Endothelial cell of umbilical vein (primary cell): ENCODE measurements at regions not wholly inside any gene's neighbourhood (a gene's known extent, or its start where the extent isn't known, plus 50 kb on each side); places are given as distances from the start of the nearest gene placed in this dataset.

Experiments
- BruUV-seq: library from RNA; stranded (reverse); fragments of 400-500 nt; replicated peaks from 2 replicates; lab custom pipeline; 2021; lab: Mats Ljungman, UMichigan
- CTCF ChIA-PET: fragments of 300-600, 350-600 bp; sonication (Branson Sonifier 250); formaldehyde crosslinking; loops from one replicate; lab custom pipeline; 2021; ENCODE audit warnings: antibody characterized with exemption, inconsistent platforms; lab: Charles Lee
- POLR2A ChIA-PET: fragments of 300-600, 350-600 bp; sonication (Branson Sonifier 250); formaldehyde crosslinking; loops from one replicate; lab custom pipeline; 2021; ENCODE audit warnings: antibody characterized with exemption, inconsistent platforms; lab: Charles Lee
- DNase-seq: peaks from one replicate; pipeline ENCODE4 v3.0.0-alpha.2; 2011; ENCODE audit warnings: low read depth, low spot score
- FAIRE-seq: peaks from 2 replicates; lab custom pipeline; 2011; peaks lifted over from hg19 to GRCh38; lab: Jason Lieb, UNC
- H2AFZ ChIP-seq: 2 replicates; pipeline ENCODE4 v1.6.0; 2012; ENCODE audit warnings: low read depth, low read length, control low read depth, inconsistent platforms
- H3K27ac ChIP-seq: 2 replicates; pipeline ENCODE4 v1.5.1; 2011; ENCODE audit warnings: low read depth, mild to moderate bottlenecking, control low read depth, low read length, moderate library complexity; ENCODE audit not compliant: insufficient read depth
- H3K27me3 ChIP-seq, 2 experiments: 2 replicates each; pipeline versions ENCODE4 v1.6.0 to v1.6.1; 2011; ENCODE audit warnings: low read length in 2 of 2, mixed read lengths in 1 of 2; ENCODE audit not compliant: control insufficient read depth in 2 of 2, insufficient read depth in 2 of 2
- H3K36me3 ChIP-seq, 2 experiments: 2 replicates in 1 of 2; 3 replicates in 1 of 2; pipeline ENCODE4 v1.5.1; 2011; ENCODE audit warnings: low read length in 2 of 2, mild to moderate bottlenecking in 1 of 2, moderate library complexity in 1 of 2; ENCODE audit not compliant: control insufficient read depth in 2 of 2, insufficient read depth in 2 of 2; ENCODE audit errors: extremely low read depth in 1 of 2
- H3K4me1 ChIP-seq: 3 replicates; pipeline ENCODE4 v1.5.1; 2011; ENCODE audit warnings: mild to moderate bottlenecking, low read length; ENCODE audit not compliant: control insufficient read depth, insufficient read depth; ENCODE audit errors: extremely low read depth
- H3K4me2 ChIP-seq: 2 replicates; pipeline ENCODE4 v1.6.1; 2011; ENCODE audit warnings: low read length, control low read depth, mixed read lengths; ENCODE audit not compliant: insufficient read depth
- H3K4me3 ChIP-seq, 3 experiments: fragments of 200-600 bp in 1 of 3; sonication (generic), shearing (Covaris generic) in 1 of 3; replicated peaks in 1 of 3; 2 replicates each; pipeline ENCODE4 v1.5.1; 2011 to 2016; ENCODE audit warnings: control low read depth in 3 of 3, low read length in 3 of 3, mild to moderate bottlenecking in 2 of 3, inconsistent platforms in 1 of 3, low read depth in 1 of 3, moderate library complexity in 1 of 3; ENCODE audit not compliant: insufficient read depth in 1 of 3
- H3K79me2 ChIP-seq: 2 replicates; pipeline ENCODE4 v1.6.0; 2012; ENCODE audit warnings: low read length, inconsistent platforms; ENCODE audit not compliant: control insufficient read depth, insufficient read depth
- H3K9ac ChIP-seq: replicated peaks from 2 replicates; pipeline ENCODE3; 2011; ENCODE audit warnings: low read length, control low read depth; ENCODE audit not compliant: insufficient read depth; ENCODE audit errors: extremely low read depth
- H3K9me1 ChIP-seq: replicated peaks from 3 replicates; pipeline ENCODE4 v1.6.0; 2011; ENCODE audit warnings: mild to moderate bottlenecking, low read length; ENCODE audit not compliant: control insufficient read depth, insufficient read depth; ENCODE audit errors: extremely low read depth
- H3K9me3 ChIP-seq: replicated peaks from 2 replicates; pipeline ENCODE4 v1.5.1; 2012; ENCODE audit warnings: low read length, inconsistent platforms; ENCODE audit not compliant: control insufficient read depth, insufficient read depth
- H4K20me1 ChIP-seq: replicated peaks from 2 replicates; pipeline ENCODE3; 2011; ENCODE audit warnings: mild to moderate bottlenecking, low read length; ENCODE audit not compliant: control insufficient read depth, insufficient read depth; ENCODE audit errors: extremely low read depth
- EZH2 ChIP-seq: IDR thresholded peaks from 2 replicates; pipeline ENCODE4 v1.6.1; 2012; ENCODE audit warnings: borderline replicate concordance, low read depth, mild to moderate bottlenecking, moderate library complexity, low read length, inconsistent platforms; ENCODE audit not compliant: severe bottlenecking
- FOS ChIP-seq: IDR thresholded peaks from 2 replicates; pipeline ENCODE4 v1.6.1; 2011; ENCODE audit warnings: mild to moderate bottlenecking, low read length, moderate library complexity, borderline replicate concordance; ENCODE audit not compliant: insufficient read depth
- GATA2 ChIP-seq: IDR thresholded peaks from 2 replicates; pipeline ENCODE4 v1.7.0; 2011; ENCODE audit warnings: low read depth, mild to moderate bottlenecking, moderate library complexity, mixed read lengths, low read length; ENCODE audit not compliant: insufficient read length, insufficient read depth
- JUN ChIP-seq: IDR thresholded peaks from 2 replicates; pipeline ENCODE4 v1.6.1; 2011; ENCODE audit warnings: borderline replicate concordance, low read depth; ENCODE audit not compliant: insufficient read length, insufficient read depth
- MYC ChIP-seq: IDR thresholded peaks from one replicate; pipeline ENCODE4 v1.6.1; 2011; ENCODE audit warnings: mild to moderate bottlenecking, low read depth, low read length
- POLR2A ChIP-seq: IDR thresholded peaks from 2 replicates; pipeline ENCODE4 v1.6.1; 2012; ENCODE audit warnings: low read depth, mild to moderate bottlenecking, control low read depth, low read length
- POLR2AphosphoS5 ChIP-seq: IDR thresholded peaks from 2 replicates; pipeline ENCODE4 v1.6.1; 2012; ENCODE audit warnings: low read depth, mild to moderate bottlenecking, control low read depth, low read length, moderate library complexity; ENCODE audit not compliant: insufficient read depth
- dilution Hi-C: fragments of 300-500 bp; cut with MboI; formaldehyde crosslinking; loops from one replicate; pipeline ENCODE4 v1.15.0; 2019; ENCODE audit warnings: low sequenced_read_pairs; ENCODE audit not compliant: extremely low pct_ligation_motif_present
- intact Hi-C: fragments of 100-400 bp; cut with micrococcal nuclease; formaldehyde crosslinking; loops from one replicate; pipeline ENCODE4 v1.10.0; 2022
- TF ChIP-seq, protein P1 (sequence below), 2 donors: IDR thresholded peaks; 1 replicate in 1 of 2; 2 replicates in 1 of 2; pipeline ENCODE4 v1.5.1; 2011; ENCODE audit warnings: low read length in 2 of 2, mild to moderate bottlenecking in 2 of 2, moderate library complexity in 2 of 2, control low read depth in 1 of 2, inconsistent platforms in 1 of 2, low read depth in 1 of 2; ENCODE audit not compliant: insufficient read depth in 1 of 2; ENCODE audit errors: extremely low read depth in 1 of 2
- TF ChIP-seq, protein P2 (sequence below): IDR thresholded peaks from 2 replicates; pipeline ENCODE4 v1.6.1; 2011; ENCODE audit not compliant: insufficient read depth, insufficient read length

DNA sequence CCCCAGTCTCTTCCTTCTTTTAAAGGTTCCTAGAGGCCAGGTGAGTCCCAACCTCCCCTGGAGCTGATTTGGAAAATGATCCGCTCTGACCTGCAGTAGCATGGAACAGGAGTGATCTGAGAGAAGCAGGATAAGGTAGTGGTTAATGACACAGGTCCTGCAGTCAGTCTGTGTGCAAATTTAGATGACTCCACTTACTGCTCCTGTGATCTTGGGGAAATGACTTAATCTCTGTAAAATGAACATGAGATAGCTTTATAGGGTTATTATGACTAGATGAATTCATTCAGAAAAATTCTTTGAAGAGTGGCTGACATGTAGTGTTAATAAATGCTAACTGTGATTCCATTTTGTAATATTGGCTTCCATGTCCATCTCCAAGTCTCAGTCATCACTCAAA lies 374.9 kb upstream of the CAMK1G start:
- Histone ChIP-seq H3K79me2 (no peaks in the 10 kb centered on the region), H2AFZ (no peak overlapping the region), H3K9me3 (no peaks in the 10 kb centered on the region), H3K27me3 (peaks cover 16 to 27% of the 10 kb centered on the region in 2 experiments), H3K9ac (no peak overlapping the region), H4K20me1 (no peaks in the 10 kb centered on the region), H3K4me1 (no peaks in the 10 kb centered on the region), H3K36me3 (no peaks in the 10 kb centered on the region), H3K9me1 (no peaks in the 10 kb centered on the region), H3K4me3 (no peak overlapping the region), H3K4me2 (no peak overlapping the region), H3K27ac (no peak overlapping the region)
- dilution Hi-C loops: no loop called here
- no peak for TF ChIP-seq POLR2A
- TF ChIP-seq GATA2: no peak
- no peak for TF ChIP-seq MYC
- TF ChIP-seq POLR2AphosphoS5: no peak
- TF ChIP-seq, protein P1, sequence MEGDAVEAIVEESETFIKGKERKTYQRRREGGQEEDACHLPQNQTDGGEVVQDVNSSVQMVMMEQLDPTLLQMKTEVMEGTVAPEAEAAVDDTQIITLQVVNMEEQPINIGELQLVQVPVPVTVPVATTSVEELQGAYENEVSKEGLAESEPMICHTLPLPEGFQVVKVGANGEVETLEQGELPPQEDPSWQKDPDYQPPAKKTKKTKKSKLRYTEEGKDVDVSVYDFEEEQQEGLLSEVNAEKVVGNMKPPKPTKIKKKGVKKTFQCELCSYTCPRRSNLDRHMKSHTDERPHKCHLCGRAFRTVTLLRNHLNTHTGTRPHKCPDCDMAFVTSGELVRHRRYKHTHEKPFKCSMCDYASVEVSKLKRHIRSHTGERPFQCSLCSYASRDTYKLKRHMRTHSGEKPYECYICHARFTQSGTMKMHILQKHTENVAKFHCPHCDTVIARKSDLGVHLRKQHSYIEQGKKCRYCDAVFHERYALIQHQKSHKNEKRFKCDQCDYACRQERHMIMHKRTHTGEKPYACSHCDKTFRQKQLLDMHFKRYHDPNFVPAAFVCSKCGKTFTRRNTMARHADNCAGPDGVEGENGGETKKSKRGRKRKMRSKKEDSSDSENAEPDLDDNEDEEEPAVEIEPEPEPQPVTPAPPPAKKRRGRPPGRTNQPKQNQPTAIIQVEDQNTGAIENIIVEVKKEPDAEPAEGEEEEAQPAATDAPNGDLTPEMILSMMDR (IDR thresholded peaks at IDR 0.05; ENCODE audit: extremely low read depth in 1 of 2, insufficient read depth in 1 of 2, low read depth in 1 of 2, low read length in 2 of 2): no peak
- TF ChIP-seq, protein P2, sequence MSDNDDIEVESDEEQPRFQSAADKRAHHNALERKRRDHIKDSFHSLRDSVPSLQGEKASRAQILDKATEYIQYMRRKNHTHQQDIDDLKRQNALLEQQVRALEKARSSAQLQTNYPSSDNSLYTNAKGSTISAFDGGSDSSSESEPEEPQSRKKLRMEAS: no peak
- no peak for TF ChIP-seq EZH2
- no peak for TF ChIP-seq JUN
- peak; percentile 14 for TF ChIP-seq FOS
- FAIRE-seq (no peak), DNase-seq (no peak)
- intact Hi-C loops: loop anchor here (10.0 kb wide), 1 partner anchor 964 kb away; the partner anchor contains the start of gene PLXNA2
- ChIA-PET CTCF (interaction anchor here (0.9 to 7.4 kb wide), 8 partner anchors 18 to 556 kb away, joined by 3 to 69 read pairs (median 15); no protein-coding TSS in a partner anchor), POLR2A (no interaction called here)
- BruUV-seq: no TSS peak
